ENCODE measurements at regions not wholly inside any gene's neighbourhood (a gene's known extent, or its start where the extent isn't known, plus 50 kb on each side); places are given as distances from the start of the nearest gene placed in this dataset.

DNA sequence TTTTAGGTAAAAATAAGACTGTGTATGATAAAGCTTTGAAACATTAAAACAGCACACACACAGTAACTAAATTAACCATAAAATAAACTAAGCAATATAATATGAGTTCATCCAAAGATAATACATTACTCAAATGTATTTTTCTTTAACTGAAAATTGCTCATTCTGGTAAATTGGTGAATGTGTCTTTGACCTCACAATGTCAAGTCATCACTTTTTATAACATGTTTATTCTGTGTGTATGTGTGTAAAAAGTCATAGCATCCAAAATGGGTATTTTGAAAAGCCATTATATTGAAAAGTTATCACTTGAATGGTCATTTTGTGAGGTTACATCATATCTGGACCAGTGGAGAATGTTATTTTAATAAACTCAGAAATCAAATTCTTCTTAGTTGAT is 724.6 kb downstream of the ADGRL2 start:
- DNase-seq: no peak

DNA sequence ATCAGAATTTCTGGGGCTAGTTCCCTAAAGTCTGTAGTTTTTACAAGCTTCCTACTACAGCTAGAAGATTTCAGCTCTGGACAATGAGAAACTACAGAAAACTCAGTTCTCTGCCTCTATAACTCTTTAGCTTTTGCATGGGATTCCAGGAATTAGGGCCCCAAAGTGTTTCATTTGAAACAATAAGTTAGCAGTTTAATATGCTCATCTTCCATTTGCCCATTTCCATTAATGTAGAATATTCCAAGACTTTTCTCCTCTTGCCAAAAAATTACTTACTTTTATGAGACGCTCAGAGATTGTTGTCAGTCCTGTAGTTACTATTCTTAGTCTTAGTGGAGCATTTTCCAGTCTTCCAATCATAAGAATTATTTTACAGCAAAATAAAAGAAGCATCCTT is 719.9 kb downstream of the ADGRL2 start:
- DNase-seq: no peak

GRCh38 chr1:82517586-82517985 is 716.9 kb downstream of the ADGRL2 start:
- no peak for DNase-seq

DNA sequence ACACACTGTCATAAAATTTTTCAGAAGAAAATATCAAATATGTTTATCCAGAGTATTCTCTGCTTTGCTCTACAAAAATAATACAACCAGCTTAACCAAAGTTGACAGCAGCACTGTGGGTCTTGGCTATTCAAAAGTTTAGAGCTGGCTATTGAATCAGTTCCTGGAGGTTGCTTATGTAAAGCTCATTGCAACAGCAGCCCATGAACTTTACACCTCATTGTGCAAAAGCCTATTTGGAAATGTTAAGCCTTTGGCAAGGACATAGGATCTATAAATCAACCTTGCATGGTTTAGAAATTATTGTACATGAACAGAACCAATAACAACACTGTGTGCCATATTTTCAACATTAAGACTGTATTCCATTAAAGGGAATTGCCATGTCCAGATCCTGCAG is 714.9 kb downstream of the ADGRL2 start:
- DNase-seq: no peak

DNA sequence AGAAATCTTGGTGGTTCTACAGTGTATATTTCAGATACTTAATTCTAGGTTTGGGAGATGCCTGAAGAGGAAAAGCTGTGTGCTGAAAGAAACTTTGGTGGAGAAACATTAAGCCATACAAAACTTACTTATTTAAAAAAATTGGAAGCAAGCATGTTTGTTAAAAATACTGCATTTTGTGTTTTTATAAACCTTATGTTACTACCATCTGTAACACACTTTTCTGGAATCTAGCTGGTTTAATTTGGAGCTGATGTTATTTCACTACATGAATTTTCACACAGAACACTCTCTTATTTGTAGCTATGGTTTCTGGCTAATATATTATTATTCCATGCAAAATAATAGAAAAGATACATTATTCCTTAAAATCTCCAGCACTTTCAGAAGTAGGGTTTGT is 710.7 kb downstream of the ADGRL2 start:
- no peak for DNase-seq

- no peak for DNase-seq
These were observed 709.7 kb downstream of the ADGRL2 start for GRCh38 chr1:82510431-82510830.

GRCh38 chr1:82507011-82507410 is 706.3 kb downstream of the ADGRL2 start:
- DNase-seq: no peak

GRCh38 chr1:82503822-82504221 is 703.1 kb downstream of the ADGRL2 start:
- no peak for DNase-seq

- no peak for DNase-seq
These were observed 698.3 kb downstream of the ADGRL2 start for GRCh38 chr1:82499022-82499421.

- DNase-seq: no peak
These were observed 693.4 kb downstream of the ADGRL2 start for GRCh38 chr1:82494117-82494516.

GRCh38 chr1:82492159-82492558 is 691.4 kb downstream of the ADGRL2 start:
- no peak for DNase-seq

DNA sequence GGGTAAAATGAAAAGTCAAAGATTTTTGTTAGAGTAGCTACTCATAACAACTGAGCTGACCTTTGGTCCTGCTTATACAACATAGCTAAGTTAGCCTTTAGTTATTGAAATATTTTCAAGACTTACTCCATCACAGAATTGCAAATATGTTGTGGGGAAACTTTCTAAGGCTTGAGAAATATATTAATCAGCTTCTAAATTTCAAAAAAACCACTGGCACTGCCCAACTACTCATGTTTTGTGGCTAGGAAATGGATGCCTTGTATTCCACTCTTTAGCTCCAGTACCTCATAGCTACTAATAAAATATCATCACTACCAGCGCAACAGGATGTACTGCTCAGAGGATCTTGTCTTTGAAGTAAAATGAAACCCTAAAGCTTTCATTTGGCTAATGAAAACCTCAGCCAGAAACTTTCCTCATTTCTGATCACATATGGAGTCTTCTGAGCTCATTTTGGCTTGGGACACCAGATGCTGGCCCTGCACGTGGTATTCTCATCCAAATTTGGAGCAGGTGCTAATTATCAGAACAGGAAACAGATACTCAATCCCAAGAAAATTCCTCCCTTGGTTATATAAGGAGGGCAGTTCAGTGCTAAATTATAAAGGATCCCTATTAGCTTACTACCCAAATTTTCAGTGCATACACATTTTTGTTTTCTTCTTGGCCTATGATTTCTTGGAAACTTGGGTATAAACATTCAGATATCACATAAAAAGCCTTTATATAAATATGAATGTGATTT is 690.7 kb downstream of the ADGRL2 start:
- no peak for DNase-seq

DNA sequence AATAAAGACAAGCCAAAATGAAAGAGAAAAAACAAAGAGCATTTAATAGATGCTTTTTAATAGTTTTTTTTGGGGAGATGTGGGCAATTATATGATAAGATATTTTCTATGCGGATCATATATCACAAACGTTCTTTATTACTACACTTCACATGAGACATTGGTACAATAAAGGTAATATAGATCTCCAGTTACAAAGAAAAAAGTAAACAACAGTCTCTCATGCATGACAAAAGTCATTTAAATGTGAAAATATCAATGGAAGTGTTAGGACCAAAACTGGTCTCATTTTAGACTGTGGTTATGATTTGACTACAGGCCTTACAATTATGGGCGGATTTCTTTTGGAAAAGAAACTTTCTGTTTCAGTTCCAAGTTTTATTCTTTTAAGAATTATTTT is 687.0 kb downstream of the ADGRL2 start:
- DNase-seq: no peak

DNA sequence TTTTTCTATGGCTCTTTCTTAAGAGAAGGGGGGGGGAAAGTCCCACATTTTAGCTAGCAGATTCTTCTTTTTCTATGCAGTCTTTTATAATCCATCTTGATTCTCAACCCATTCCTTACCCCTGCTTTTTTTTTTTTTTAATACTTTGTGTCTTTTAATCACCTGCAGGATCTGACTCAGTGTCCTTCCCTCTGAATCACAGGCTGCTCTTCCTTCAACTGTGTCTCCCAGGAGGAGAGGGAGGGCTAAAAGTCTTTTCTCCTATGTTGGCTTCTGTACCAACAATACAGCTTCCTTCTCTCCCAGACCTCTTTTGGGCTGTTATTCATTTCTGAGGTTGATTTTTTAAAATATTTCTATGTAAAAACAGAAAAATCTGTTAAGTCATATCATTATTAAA is 686.2 kb downstream of the ADGRL2 start:
- DNase-seq: no peak

DNA sequence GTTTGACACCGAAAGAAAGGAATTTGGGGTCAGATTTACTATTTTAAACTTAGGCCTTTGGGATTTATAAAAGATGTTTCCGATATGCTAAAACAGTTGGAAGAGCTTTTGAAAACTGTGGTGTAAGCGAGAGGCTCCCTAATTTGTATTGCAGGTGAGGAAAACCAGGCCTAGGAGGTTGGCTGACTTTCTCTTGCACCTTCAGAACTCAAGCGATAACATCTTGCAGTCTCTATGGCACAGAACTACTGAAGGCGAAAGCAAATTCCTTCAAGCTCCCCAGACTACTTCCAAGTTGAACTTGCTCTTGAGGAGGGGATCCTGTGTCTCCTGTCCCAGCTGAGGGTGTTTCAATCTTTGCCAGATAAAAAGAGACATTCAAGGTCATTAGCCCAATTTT is 685.7 kb downstream of the ADGRL2 start:
- DNase-seq: no peak

- no peak for DNase-seq
These were observed 685.0 kb downstream of the ADGRL2 start for GRCh38 chr1:82485591-82486369.

GRCh38 chr1:82483146-82483545 is 682.4 kb downstream of the ADGRL2 start:
- DNase-seq: no peak

DNA sequence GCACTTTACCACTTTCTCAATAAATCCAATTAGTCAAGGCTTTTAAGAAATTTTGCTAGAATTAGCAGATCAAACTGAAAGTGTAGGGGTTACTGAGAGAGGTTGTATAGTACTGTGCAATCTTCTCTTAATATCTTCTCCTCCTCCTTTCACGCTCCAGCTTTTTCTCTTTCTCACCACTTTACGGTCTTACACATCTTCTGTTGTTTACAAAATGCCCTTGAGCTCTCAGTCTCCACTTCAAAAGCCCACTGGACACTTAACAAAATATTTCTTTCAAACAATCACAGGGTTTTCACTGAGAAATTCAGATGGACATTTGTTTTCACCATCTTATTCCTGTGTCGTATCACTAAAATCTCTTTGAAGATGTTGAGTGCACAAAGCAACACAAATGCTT is 678.2 kb downstream of the ADGRL2 start:
- DNase-seq: no peak

DNA sequence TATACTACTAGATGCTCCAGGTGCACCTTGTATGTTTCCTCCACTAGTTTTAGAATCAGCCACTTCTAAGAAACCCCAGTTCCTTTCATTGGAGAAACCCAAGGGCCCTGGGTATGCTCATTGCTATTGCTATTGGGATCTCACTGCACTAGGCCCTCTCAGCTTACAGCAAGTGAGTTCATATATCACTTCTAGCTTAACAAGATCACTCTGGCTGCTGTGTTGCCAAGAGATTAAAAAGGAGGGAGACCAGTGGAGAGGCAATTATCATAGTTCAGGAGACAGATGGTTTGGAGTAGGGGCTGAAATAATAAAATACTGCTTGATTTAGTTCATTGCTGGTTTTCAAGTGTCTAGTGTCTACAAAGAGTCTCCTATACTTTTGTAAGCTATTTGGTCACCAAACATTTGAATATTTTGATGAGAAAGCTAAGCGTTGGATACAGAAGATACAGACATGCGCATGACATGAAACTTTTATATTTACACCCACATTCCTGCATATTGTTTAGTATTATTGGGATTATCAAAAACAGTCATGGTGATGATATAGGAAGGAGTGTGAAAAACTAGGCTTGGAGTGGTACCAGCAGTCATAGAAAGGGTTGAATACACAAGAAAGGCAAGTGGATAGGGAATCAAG is 671.9 kb downstream of the ADGRL2 start:
- no peak for DNase-seq

DNA sequence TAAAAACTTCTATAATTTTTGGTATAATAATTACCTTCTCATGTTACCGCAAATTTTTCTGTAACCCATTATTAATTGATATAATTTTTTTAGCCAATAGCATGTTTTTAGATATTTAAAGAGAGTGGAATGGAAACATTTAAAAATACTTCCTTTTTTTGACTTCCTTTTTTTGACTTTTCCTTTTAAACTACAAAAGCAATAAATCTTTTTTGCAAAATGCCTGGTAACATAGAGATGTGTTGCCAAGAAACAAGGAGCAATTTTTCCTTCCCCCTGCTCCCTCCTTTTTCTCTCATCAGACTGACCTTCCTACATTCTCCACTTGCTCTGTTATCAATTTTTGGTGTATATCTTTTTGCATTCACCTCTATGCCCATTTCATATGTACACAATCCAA is 666.2 kb downstream of the ADGRL2 start:
- DNase-seq: no peak

GRCh38 chr1:82466416-82466815 is 665.7 kb downstream of the ADGRL2 start:
- no peak for DNase-seq

- no peak for DNase-seq
These were observed 664.3 kb downstream of the ADGRL2 start for GRCh38 chr1:82465024-82465423.

DNA sequence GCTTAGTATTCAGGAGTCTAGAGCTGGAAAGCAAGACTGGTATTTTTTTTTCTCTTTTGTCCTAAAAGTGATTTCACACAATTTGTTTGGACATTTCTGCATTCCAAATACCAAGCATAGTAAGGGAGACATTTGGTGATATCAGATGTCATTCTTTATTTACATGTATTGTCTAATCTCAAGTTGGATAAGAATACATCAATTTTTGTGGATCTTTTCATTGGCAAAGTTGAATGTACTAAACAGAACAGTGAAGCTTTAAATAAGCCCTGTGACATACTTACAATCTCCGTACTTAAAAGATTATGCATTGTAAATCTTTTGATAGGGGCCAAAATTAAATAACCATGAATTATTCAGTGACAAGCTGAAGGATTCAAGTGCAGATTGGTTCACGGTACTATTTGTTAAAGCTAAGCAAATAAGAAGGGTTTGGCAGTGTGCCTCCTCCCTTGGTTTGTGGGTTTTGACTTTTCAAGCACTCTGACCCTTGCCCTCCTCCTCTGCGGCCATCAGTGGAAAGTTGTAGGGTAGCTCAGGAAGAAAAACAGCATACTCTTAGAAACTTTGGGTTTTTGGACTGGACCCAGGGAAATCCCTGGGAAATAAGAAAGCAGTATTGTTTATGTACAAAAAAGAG is 663.7 kb downstream of the ADGRL2 start:
- no peak for DNase-seq

- no peak for DNase-seq
These were observed 663.2 kb downstream of the ADGRL2 start for GRCh38 chr1:82463951-82464350.
